ENCODE measurements at regions not wholly inside any gene's neighbourhood (a gene's known extent, or its start where the extent isn't known, plus 50 kb on each side); places are given as distances from the start of the nearest gene placed in this dataset.
"Not testable (repeated sequence)": the region's sequence is repeated elsewhere in the genome, so short reads cannot be mapped to it uniquely, and the experiment has no call there.

GRCh38 chr14:83171761-83172160 is 1638.1 kb upstream of the SEL1L start:
- Histone ChIP-seq H2AFZ (no peak overlapping the region), H3K27me3 (ENCODE audit: control insufficient read depth, insufficient read depth, low read length) (no peaks in the 10 kb centered on the region), H3K4me1 (no peaks in the 10 kb centered on the region), H3K9me3 (ENCODE audit: control insufficient read depth, low read length) (peaks cover 3% of the 10 kb centered on the region), H3K9ac (no peak overlapping the region), H3K36me3 (ENCODE audit: control insufficient read depth, insufficient read depth, low read length) (no peaks in the 10 kb centered on the region), H3K4me3 (ENCODE audit: low read depth, low read length) (no peak overlapping the region), H3K79me2 (no peaks in the 10 kb centered on the region), H3K4me2 (ENCODE audit: low read length) (no peak overlapping the region), H3K27ac (no peak overlapping the region)
- no peak for TF ChIP-seq CTCF (IDR thresholded peaks at IDR 0.05)

DNA sequence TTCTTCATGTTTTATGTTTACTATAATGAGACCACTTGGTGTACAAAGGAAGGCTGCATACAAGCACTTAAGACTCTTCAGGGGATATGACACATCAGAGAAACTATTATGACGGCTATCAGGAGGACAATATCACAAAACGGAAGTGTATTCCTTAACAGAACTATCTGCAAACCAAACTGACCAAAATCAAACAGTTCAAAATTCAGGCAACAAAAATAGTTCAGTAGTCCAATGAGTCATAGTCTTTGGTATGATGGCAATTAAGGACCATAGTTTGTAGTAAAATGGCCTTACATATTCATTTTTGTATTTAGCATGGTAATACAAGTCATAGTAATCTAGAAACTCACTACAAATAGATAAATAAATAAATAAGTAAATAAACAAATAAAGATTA is 1638.7 kb upstream of the SEL1L start:
- peaks cover 3% of the 10 kb centered on the region for H3K9me3 ChIP-seq (ENCODE audit: control insufficient read depth, low read length)
- no peaks in the 10 kb centered on the region for H3K79me2 ChIP-seq
- TF ChIP-seq CTCF (IDR thresholded peaks at IDR 0.05), result no peak
- no peaks in the 10 kb centered on the region for H3K4me1 ChIP-seq
- no peak overlapping the region for H3K27ac ChIP-seq
- H2AFZ ChIP-seq, result no peak overlapping the region
- H3K27me3 ChIP-seq (ENCODE audit: control insufficient read depth, insufficient read depth, low read length), result no peaks in the 10 kb centered on the region
- no peak overlapping the region for H3K4me3 ChIP-seq (ENCODE audit: low read depth, low read length)
- H3K4me2 ChIP-seq (ENCODE audit: low read length), result no peak overlapping the region
- no peak overlapping the region for H3K9ac ChIP-seq
- H3K36me3 ChIP-seq (ENCODE audit: control insufficient read depth, insufficient read depth, low read length), result no peaks in the 10 kb centered on the region

DNA sequence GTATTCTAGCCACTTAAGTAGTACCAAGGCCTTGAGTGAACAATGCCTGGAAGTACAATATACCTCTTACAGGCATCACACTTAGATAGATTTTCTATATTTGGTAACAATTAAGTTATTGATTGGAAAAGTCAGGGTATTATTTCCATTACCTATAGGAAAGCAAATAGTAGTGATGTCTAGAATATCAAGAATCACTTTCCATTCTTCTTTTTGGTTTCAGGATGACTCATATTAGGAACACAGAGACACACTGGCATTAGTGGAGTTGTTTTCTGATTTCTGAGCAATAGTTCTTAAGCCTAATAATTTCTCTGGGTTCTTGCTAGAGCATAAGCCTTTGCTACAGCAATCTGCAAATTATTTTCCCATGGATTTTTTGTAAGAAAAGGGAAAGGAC is 1640.0 kb upstream of the SEL1L start:
- Histone ChIP-seq H3K4me2 (ENCODE audit: low read length) (no peak overlapping the region), H3K79me2 (no peaks in the 10 kb centered on the region), H3K27me3 (ENCODE audit: control insufficient read depth, insufficient read depth, low read length) (no peaks in the 10 kb centered on the region), H3K27ac (no peak overlapping the region), H3K36me3 (ENCODE audit: control insufficient read depth, insufficient read depth, low read length) (no peaks in the 10 kb centered on the region), H3K9ac (no peak overlapping the region), H2AFZ (no peak overlapping the region), H3K9me3 (ENCODE audit: control insufficient read depth, low read length) (peaks cover 3% of the 10 kb centered on the region), H3K4me1 (no peaks in the 10 kb centered on the region), H3K4me3 (ENCODE audit: low read depth, low read length) (no peak overlapping the region)
- no peak for TF ChIP-seq CTCF (IDR thresholded peaks at IDR 0.05)

DNA sequence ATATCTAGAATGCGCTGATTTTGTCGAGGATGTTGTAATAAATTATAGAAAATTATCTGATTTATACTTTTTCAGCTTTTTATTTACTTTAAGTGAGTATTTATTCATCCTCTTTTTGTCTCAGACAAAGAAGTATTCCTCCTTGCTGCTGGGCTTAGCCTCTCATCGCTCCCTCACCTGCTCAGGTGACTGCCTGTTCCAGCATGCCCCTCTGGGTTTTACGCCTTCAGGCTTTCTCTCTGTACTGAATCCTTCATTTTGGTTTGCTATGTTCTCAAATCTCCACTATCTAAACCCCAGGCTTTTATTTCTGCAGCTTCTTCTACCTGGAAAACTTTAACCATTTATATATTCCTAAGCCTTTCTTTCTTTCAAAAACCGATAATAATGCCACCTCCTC is 1650.9 kb upstream of the SEL1L start:
- Histone ChIP-seq H2AFZ (no peak overlapping the region), H3K79me2 (no peaks in the 10 kb centered on the region), H3K36me3 (ENCODE audit: control insufficient read depth, insufficient read depth, low read length) (no peaks in the 10 kb centered on the region), H3K9ac (no peak overlapping the region), H3K9me3 (ENCODE audit: control insufficient read depth, low read length) (no peaks in the 10 kb centered on the region), H3K4me2 (ENCODE audit: low read length) (no peak overlapping the region), H3K27ac (no peak overlapping the region), H3K4me3 (ENCODE audit: low read depth, low read length) (no peak overlapping the region), H3K4me1 (no peaks in the 10 kb centered on the region), H3K27me3 (ENCODE audit: control insufficient read depth, insufficient read depth, low read length) (no peaks in the 10 kb centered on the region)
- TF ChIP-seq CTCF (IDR thresholded peaks at IDR 0.05), result no peak

- not testable (repeated sequence) for H3K4me1 ChIP-seq; H3K4me3 ChIP-seq (ENCODE audit: low read depth, low read length); H2AFZ ChIP-seq; H3K79me2 ChIP-seq; H3K9me3 ChIP-seq (ENCODE audit: control insufficient read depth, low read length); H3K27ac ChIP-seq; H3K36me3 ChIP-seq (ENCODE audit: control insufficient read depth, insufficient read depth, low read length); H3K4me2 ChIP-seq (ENCODE audit: low read length); H3K27me3 ChIP-seq (ENCODE audit: control insufficient read depth, insufficient read depth, low read length); H3K9ac ChIP-seq
Measured at GRCh38 chr14:83188311-83188710, 1654.7 kb upstream of the SEL1L start.
